GM13977 (cell line): ENCODE measurements at regions not wholly inside any gene's neighbourhood (a gene's known extent, or its start where the extent isn't known, plus 50 kb on each side); places are given as distances from the start of the nearest gene placed in this dataset.
A peak's percentile ranks its signal among the peaks of the same experiment; 100 is the strongest.
"Not testable (repeated sequence)": the region's sequence is repeated elsewhere in the genome, so short reads cannot be mapped to it uniquely, and the experiment has no call there.

Source experiments
- DNase-seq: peaks from one replicate; pipeline ENCODE4 v3.0.0; 2012; ENCODE audit warnings: low spot score
- CTCF ChIP-seq: IDR thresholded peaks from 2 replicates; pipeline ENCODE4 v1.5.1; 2012; ENCODE audit warnings: mild to moderate bottlenecking, control low read depth; ENCODE audit not compliant: insufficient read depth; ENCODE audit errors: extremely low read depth, missing control alignments
- in situ Hi-C: fragments of 300-500 bp; cut with MboI; formaldehyde crosslinking; loops from one replicate; pipeline ENCODE4 v1.12.0; 2022; ENCODE audit warnings: low sequenced_read_pairs, low pct_unique_long_range_greater_than_20kb, mixed read lengths, inconsistent platforms; ENCODE audit not compliant: unreplicated experiment

DNA sequence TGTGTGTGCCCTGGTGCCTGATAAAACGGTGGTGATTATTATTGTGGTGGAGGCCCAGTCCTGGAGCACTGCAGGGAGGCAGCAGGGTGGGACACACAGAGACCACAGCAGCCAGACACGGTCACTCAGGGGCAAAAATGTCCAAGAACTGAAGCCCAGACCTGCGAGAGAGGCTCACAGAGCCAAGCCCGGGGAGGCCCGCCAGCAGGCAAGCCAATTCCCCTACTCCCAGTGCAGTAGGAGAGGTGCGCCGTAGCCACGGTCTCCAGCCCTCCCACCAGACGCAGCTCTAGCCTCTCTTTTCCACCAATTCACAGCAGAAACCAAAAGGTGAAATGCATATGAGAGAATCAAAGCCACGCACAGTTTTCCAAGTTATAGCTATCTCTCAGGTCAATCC lies 179.4 kb upstream of the TAB2 start:
- no peak for TF ChIP-seq CTCF
- in situ Hi-C loops, result no loop called here
- DNase-seq, result no peak

DNA sequence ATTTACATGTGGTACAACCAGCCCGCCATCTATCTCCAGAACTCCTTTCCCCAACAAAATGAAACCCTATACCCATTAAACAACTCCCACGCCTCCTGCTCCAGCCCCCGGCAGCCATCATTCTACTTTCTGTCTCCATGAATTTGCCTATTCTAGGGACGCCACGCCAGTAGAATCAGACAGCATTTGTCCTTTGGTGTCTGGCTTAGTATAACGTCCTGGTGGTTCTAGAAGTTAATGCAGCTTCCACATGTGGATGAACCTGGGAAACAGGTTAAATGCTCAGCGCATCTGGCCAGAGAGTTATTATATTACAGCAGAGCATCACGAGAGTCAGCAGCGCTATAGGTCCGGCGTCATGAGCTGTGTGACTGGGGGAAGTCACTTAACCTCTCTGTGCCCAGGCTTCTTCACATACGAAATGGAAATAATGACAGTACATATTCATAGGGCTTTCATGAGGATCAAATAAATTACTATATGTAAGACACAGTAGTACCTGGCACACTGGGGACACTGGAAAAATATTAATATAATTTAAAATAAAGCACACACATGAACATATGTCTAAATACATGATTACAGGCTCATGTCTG lies 178.7 kb upstream of the TAB2 start:
- in situ Hi-C loops, result no loop called here
- TF ChIP-seq CTCF, result no peak
- DNase-seq, result no peak

DNA sequence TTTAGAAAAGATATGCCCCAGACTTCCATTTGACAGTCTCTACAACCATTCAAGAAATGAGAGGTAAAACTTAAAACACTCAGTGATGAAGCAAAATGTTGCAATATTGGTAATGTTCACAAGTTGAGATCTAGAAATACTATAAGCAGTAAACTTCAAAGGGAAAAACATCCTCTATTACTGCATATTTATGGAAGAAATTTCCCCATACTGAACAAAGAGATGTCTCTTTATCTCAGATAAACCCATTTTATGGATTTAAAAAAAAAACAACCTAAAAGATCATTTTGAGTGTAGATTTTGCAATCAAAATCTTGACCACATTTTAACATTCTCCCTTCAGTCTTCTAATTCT lies 177.8 kb upstream of the TAB2 start:
- in situ Hi-C loops, result no loop called here

DNA sequence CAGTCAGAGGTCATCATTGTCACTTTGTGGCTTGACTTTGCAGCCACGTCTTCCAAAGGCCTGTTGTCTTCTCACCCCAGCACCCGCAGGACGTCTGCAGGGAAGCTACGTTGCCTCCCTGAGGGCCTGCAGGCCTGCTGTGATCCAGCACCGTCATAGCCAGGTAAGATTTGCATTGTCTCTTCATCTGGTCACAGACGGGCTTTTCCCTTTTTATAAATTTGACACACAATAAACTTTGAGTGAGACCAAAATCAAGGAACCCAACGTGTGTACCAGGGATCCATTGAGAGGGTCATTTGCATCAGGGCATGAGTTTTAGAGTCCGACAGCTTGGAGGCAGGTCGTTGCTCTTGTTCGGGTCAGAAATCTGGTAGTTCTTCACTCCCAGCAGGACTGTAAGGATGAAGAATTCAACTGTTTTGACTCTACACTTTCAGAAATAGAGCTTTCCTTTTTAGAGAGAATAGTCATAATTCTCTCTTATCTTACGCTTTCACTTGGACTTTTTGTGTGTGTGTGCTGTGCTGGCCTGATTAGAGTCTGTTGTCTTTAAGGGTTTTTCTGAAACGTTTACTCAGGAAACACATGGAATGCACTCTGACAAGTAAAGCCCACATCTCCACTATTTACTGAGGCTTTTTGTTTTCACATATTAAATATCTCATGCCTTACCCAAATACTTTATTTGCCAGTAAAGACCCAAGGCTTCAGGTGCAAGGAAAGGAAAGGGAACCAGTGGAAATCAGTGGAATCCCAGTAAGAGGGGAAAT lies 177.2 kb upstream of the TAB2 start:
- DNase-seq, result peak; percentile 27
- in situ Hi-C loops, result no loop called here
- no peak for TF ChIP-seq CTCF

More for the DNA sequence above, 177.8 kb upstream of the TAB2 start:
- no peak for DNase-seq
- no peak for TF ChIP-seq CTCF

DNA sequence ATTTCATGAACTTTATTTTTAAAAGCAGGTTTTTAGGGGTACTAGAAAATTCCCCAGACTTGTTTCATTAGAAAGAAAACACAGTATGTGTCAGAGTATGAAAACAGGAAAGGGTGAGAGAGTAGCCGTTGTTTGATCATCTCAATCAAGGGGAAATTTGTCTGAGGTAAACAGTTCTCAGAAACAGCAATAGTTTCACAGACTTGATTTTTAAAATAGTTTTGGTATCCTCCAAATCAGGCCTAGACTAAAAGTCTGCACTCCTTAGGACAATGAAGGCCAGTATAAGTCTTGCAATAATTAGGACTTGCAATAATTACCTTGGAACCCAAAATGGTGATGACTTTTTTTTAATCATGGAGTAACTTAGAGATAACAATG lies 176.6 kb upstream of the TAB2 start:
- peak; percentile 32 for DNase-seq
- no peak for TF ChIP-seq CTCF
- in situ Hi-C loops, result no loop called here

DNA sequence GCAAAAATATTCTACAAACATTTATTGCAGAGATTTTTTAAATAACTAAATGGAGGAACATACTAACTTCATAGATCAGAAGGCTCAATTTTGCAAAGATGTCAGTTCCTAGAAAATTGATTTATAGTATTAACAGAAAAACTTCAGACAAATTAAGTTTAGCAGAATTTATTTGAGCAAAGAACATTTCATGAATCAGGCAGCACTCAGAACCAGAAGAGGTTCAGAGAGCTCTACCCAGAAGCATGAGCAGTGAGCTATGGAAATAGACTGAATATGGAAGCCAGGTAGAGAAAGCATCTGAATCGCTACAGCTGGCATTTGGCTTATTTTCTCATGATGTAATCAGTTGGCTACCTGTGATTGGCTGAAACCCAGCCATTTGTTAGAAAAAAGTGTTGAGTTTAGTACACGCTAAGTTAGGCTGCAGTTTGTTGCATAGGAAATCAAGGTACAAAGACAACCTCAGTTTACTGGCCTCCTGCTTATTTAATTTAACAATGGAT lies 174.5 kb upstream of the TAB2 start:
- TF ChIP-seq CTCF, result no peak
- in situ Hi-C loops, result no loop called here

DNA sequence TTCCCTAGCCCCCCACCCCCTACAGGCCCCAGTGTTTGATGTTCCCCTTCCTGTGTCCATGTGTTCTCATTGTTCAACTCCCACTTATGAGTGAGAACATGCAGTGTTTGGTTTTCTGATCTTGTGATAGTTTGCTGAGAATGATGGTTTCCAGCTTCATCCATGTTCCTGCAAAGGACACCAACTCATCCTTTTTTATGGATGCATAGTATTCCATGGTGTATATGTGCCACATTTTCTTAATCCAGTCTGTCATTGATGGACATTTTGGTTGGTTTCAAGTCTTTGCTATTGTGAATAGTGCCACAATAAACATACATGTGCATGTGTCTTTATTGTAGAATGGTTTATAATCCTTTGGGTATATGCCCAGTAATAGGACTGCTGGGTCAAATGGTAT lies 171.7 kb upstream of the TAB2 start:
- in situ Hi-C loops, DNase-seq: not testable (repeated sequence)

More for the DNA sequence above, 174.5 kb upstream of the TAB2 start:
- no peak for DNase-seq
